HEK293 (cell line): ENCODE measurements at regions not wholly inside any gene's neighbourhood (a gene's known extent, or its start where the extent isn't known, plus 50 kb on each side); places are given as distances from the start of the nearest gene placed in this dataset.

Experiments used
- CTCF ChIA-PET: fragments of 350-600 bp; formaldehyde crosslinking; extraction: SDS; loops from one replicate; lab custom pipeline; 2021; ENCODE audit warnings: antibody characterized with exemption; lab: Yijun Ruan, JAX
- POLR2A ChIA-PET: fragments of 300-600 bp; formaldehyde crosslinking; extraction: SDS; loops from one replicate; lab custom pipeline; 2020; ENCODE audit warnings: antibody characterized with exemption, inconsistent platforms; lab: Yijun Ruan, JAX
- H3K27ac ChIP-seq: fragments of 200-500 bp; sonication (Bioruptor generic); 2 replicates; pipeline ENCODE4 v1.5.1; 2014; ENCODE audit warnings: low read depth, low read length, control low read depth, inconsistent platforms; ENCODE audit errors: extremely low read depth
- H3K36me3 ChIP-seq, 2 experiments: fragments of 200-500 bp in 1 of 2; sonication (Bioruptor generic) in 1 of 2; 1 replicate in 1 of 2; 2 replicates in 1 of 2; pipeline ENCODE4 v1.5.1; 2014 to 2017; ENCODE audit warnings: inconsistent platforms in 2 of 2, low read length in 2 of 2; ENCODE audit not compliant: control insufficient read depth in 2 of 2, insufficient read depth in 1 of 2
- H3K4me1 ChIP-seq: fragments of 200-500 bp; sonication (Bioruptor generic); 2 replicates; pipeline ENCODE4 v1.5.1; 2014; ENCODE audit warnings: mild to moderate bottlenecking, low read length, inconsistent platforms; ENCODE audit not compliant: control insufficient read depth, insufficient read depth
- H3K4me3 ChIP-seq: 2 replicates; pipeline ENCODE4 v1.5.1; 2011; ENCODE audit warnings: low read depth, mild to moderate bottlenecking, control low read depth, low read length, moderate library complexity
- H3K9me3 ChIP-seq: fragments of 200-500 bp; sonication (Bioruptor generic); 2 replicates; pipeline ENCODE4 v1.5.1; 2014; ENCODE audit warnings: low read depth, low read length, inconsistent platforms; ENCODE audit not compliant: control insufficient read depth, insufficient read depth
- GFI1B ChIP-seq: fragments of 450-650 bp; formaldehyde crosslinking; IDR thresholded peaks from 2 replicates; pipeline ENCODE4 v1.5.1; 2016; ENCODE audit warnings: missing biosample characterization, missing genetic modification characterization
- HIC1 ChIP-seq: fragments of 450-650 bp; formaldehyde crosslinking; IDR thresholded peaks from 2 replicates; pipeline ENCODE4 v1.5.1; 2016; ENCODE audit warnings: missing biosample characterization, missing genetic modification characterization
- HOXC10 ChIP-seq: sonication (generic); formaldehyde crosslinking; IDR thresholded peaks from 2 replicates; pipeline ENCODE4 v1.8.1; 2023; ENCODE audit warnings: mild to moderate bottlenecking, missing genetic modification reagents
- KLF8 ChIP-seq: fragments of 450-650 bp; formaldehyde crosslinking; IDR thresholded peaks from 2 replicates; pipeline ENCODE4 v1.5.1; 2016; ENCODE audit warnings: missing biosample characterization, missing genetic modification characterization
- RBAK ChIP-seq: fragments of 450-650 bp; formaldehyde crosslinking; IDR thresholded peaks from 2 replicates; pipeline ENCODE4 v1.5.1; 2016; ENCODE audit warnings: missing biosample characterization, missing genetic modification characterization
- SCRT1 ChIP-seq: fragments of 450-650 bp; formaldehyde crosslinking; IDR thresholded peaks from 2 replicates; pipeline ENCODE4 v1.5.1; 2016; ENCODE audit warnings: missing biosample characterization, missing genetic modification characterization, borderline replicate concordance
- ZFP37 ChIP-seq: fragments of 450-650 bp; formaldehyde crosslinking; IDR thresholded peaks from 2 replicates; pipeline ENCODE4 v1.5.1; 2016; ENCODE audit warnings: missing biosample characterization, missing genetic modification characterization
- ZNF114 ChIP-seq: fragments of 450-650 bp; formaldehyde crosslinking; IDR thresholded peaks from 2 replicates; pipeline ENCODE4 v1.5.0; 2017; ENCODE audit warnings: missing biosample characterization, missing genetic modification characterization
- ZNF221 ChIP-seq: fragments of 450-650 bp; formaldehyde crosslinking; IDR thresholded peaks from 2 replicates; pipeline ENCODE4 v1.5.1; 2017; ENCODE audit warnings: missing biosample characterization, missing genetic modification characterization, borderline replicate concordance
- ZNF350 ChIP-seq: fragments of 450-650 bp; formaldehyde crosslinking; IDR thresholded peaks from 2 replicates; pipeline ENCODE4 v1.5.0; 2017; ENCODE audit warnings: missing biosample characterization, mild to moderate bottlenecking, missing genetic modification characterization
- ZNF473 ChIP-seq: fragments of 450-650 bp; formaldehyde crosslinking; IDR thresholded peaks from 2 replicates; pipeline ENCODE4 v1.5.1; 2017; ENCODE audit warnings: missing biosample characterization, missing genetic modification characterization
- ZNF518A ChIP-seq: fragments of 450-650 bp; formaldehyde crosslinking; conservative IDR thresholded peaks from 2 replicates; pipeline ENCODE4 v1.5.1; 2016; ENCODE audit warnings: low read depth, missing biosample characterization, missing genetic modification characterization
- ZNF623 ChIP-seq: fragments of 450-650 bp; formaldehyde crosslinking; IDR thresholded peaks from 2 replicates; pipeline ENCODE4 v1.5.1; 2016; ENCODE audit warnings: missing biosample characterization, missing genetic modification characterization
- ZNF747 ChIP-seq: fragments of 450-650 bp; formaldehyde crosslinking; IDR thresholded peaks from 2 replicates; pipeline ENCODE4 v1.5.1; 2016; ENCODE audit warnings: missing biosample characterization, missing genetic modification characterization
- ZSCAN4 ChIP-seq: fragments of 450-650 bp; formaldehyde crosslinking; IDR thresholded peaks from 2 replicates; pipeline ENCODE4 v1.5.1; 2017; ENCODE audit warnings: missing biosample characterization, missing genetic modification characterization
- TF ChIP-seq, protein P1 (sequence below): fragments of 450-650 bp; formaldehyde crosslinking; conservative IDR thresholded peaks from 2 replicates; pipeline ENCODE4 v1.5.1; 2016; ENCODE audit warnings: low read depth, missing biosample characterization, missing genetic modification characterization
- TF ChIP-seq, protein P2 (sequence below): fragments of 450-650 bp; formaldehyde crosslinking; IDR thresholded peaks from 2 replicates; pipeline ENCODE4 v1.5.1; 2017; ENCODE audit warnings: missing biosample characterization, missing genetic modification characterization
- TF ChIP-seq, protein P3 (sequence below): fragments of 450-650 bp; formaldehyde crosslinking; IDR thresholded peaks from 2 replicates; pipeline ENCODE4 v1.5.1; 2016; ENCODE audit warnings: missing biosample characterization, missing genetic modification characterization

GRCh38 chr10:128242641-128243040 is 116.4 kb upstream of the MKI67 start (continued):
- TF ChIP-seq, protein P1, sequence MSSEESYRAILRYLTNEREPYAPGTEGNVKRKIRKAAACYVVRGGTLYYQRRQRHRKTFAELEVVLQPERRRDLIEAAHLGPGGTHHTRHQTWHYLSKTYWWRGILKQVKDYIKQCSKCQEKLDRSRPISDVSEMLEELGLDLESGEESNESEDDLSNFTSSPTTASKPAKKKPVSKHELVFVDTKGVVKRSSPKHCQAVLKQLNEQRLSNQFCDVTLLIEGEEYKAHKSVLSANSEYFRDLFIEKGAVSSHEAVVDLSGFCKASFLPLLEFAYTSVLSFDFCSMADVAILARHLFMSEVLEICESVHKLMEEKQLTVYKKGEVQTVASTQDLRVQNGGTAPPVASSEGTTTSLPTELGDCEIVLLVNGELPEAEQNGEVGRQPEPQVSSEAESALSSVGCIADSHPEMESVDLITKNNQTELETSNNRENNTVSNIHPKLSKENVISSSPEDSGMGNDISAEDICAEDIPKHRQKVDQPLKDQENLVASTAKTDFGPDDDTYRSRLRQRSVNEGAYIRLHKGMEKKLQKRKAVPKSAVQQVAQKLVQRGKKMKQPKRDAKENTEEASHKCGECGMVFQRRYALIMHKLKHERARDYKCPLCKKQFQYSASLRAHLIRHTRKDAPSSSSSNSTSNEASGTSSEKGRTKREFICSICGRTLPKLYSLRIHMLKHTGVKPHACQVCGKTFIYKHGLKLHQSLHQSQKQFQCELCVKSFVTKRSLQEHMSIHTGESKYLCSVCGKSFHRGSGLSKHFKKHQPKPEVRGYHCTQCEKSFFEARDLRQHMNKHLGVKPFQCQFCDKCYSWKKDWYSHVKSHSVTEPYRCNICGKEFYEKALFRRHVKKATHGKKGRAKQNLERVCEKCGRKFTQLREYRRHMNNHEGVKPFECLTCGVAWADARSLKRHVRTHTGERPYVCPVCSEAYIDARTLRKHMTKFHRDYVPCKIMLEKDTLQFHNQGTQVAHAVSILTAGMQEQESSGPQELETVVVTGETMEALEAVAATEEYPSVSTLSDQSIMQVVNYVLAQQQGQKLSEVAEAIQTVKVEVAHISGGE: no peak
- TF ChIP-seq HIC1 (tag by site-specific recombination) (no peak), ZNF518A (no peak), KLF8 (tag by site-specific recombination) (no peak), HOXC10 (CRISPR knock-in tag) (no peak), ZNF623 (no peak)
- TF ChIP-seq, protein P2, sequence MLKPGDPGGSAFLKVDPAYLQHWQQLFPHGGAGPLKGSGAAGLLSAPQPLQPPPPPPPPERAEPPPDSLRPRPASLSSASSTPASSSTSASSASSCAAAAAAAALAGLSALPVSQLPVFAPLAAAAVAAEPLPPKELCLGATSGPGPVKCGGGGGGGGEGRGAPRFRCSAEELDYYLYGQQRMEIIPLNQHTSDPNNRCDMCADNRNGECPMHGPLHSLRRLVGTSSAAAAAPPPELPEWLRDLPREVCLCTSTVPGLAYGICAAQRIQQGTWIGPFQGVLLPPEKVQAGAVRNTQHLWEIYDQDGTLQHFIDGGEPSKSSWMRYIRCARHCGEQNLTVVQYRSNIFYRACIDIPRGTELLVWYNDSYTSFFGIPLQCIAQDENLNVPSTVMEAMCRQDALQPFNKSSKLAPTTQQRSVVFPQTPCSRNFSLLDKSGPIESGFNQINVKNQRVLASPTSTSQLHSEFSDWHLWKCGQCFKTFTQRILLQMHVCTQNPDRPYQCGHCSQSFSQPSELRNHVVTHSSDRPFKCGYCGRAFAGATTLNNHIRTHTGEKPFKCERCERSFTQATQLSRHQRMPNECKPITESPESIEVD (tag by site-specific recombination): no peak
- TF ChIP-seq, protein P3, sequence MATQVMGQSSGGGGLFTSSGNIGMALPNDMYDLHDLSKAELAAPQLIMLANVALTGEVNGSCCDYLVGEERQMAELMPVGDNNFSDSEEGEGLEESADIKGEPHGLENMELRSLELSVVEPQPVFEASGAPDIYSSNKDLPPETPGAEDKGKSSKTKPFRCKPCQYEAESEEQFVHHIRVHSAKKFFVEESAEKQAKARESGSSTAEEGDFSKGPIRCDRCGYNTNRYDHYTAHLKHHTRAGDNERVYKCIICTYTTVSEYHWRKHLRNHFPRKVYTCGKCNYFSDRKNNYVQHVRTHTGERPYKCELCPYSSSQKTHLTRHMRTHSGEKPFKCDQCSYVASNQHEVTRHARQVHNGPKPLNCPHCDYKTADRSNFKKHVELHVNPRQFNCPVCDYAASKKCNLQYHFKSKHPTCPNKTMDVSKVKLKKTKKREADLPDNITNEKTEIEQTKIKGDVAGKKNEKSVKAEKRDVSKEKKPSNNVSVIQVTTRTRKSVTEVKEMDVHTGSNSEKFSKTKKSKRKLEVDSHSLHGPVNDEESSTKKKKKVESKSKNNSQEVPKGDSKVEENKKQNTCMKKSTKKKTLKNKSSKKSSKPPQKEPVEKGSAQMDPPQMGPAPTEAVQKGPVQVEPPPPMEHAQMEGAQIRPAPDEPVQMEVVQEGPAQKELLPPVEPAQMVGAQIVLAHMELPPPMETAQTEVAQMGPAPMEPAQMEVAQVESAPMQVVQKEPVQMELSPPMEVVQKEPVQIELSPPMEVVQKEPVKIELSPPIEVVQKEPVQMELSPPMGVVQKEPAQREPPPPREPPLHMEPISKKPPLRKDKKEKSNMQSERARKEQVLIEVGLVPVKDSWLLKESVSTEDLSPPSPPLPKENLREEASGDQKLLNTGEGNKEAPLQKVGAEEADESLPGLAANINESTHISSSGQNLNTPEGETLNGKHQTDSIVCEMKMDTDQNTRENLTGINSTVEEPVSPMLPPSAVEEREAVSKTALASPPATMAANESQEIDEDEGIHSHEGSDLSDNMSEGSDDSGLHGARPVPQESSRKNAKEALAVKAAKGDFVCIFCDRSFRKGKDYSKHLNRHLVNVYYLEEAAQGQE: no peak

GRCh38 chr10:128245026-128245425 is 118.8 kb upstream of the MKI67 start:
- Histone ChIP-seq H3K4me3 (no peak overlapping the region), H3K4me1 (no peaks in the 10 kb centered on the region), H3K9me3 (no peaks in the 10 kb centered on the region), H3K27ac (no peak overlapping the region), H3K36me3 (no peaks in the 10 kb centered on the region)
- ChIA-PET POLR2A (no interaction called here), CTCF (interaction anchor here (0.7 to 1.4 kb wide), 2 partner anchors 19 to 35 kb away, joined by 3 to 4 read pairs; no protein-coding TSS in a partner anchor)
- no peak for TF ChIP-seq GFI1B (tag by site-specific recombination)
- TF ChIP-seq ZNF747 (tag by site-specific recombination): no peak
- TF ChIP-seq ZNF114 (tag by site-specific recombination): no peak
- TF ChIP-seq RBAK (tag by site-specific recombination): no peak
- no peak for TF ChIP-seq ZSCAN4 (tag by site-specific recombination)
- no peak for TF ChIP-seq SCRT1 (tag by site-specific recombination)
- no peak for TF ChIP-seq ZNF350
- TF ChIP-seq ZNF473 (tag by site-specific recombination): no peak
- no peak for TF ChIP-seq ZFP37
- TF ChIP-seq ZNF221 (tag by site-specific recombination): no peak
